ENCODE measurements at regions not wholly inside any gene's neighbourhood (a gene's known extent, or its start where the extent isn't known, plus 50 kb on each side); places are given as distances from the start of the nearest gene placed in this dataset.

- H3K36me3 Mint-ChIP-seq (ENCODE audit: low read depth): no peaks in the 10 kb centered on the region
- TF ChIP-seq CTCF (IDR thresholded peaks at IDR 0.05): no peak
- no peak overlapping the region for H3K4me3 Mint-ChIP-seq
- H3K9me3 Mint-ChIP-seq: no peaks in the 10 kb centered on the region
- peaks cover 6% of the 10 kb centered on the region for H3K27me3 Mint-ChIP-seq (ENCODE audit: low read depth, poor library complexity)
- DNase-seq: no peak
- H3K27ac Mint-ChIP-seq: no peak overlapping the region
- no peaks in the 10 kb centered on the region for H3K4me1 Mint-ChIP-seq
Observed at GRCh38 chr4:149120331-149121022, 678.3 kb upstream of the NR3C2 start.

GRCh38 chr4:149116806-149117205, 674.6 kb upstream of the NR3C2 start:
- Mint-ChIP-seq H3K27ac (no peak overlapping the region), H3K36me3 (ENCODE audit: low read depth) (no peaks in the 10 kb centered on the region), H3K9me3 (no peaks in the 10 kb centered on the region), H3K4me3 (no peak overlapping the region), H3K4me1 (no peaks in the 10 kb centered on the region), H3K27me3 (ENCODE audit: low read depth, poor library complexity) (peaks cover 3% of the 10 kb centered on the region)
- no peak for TF ChIP-seq CTCF (IDR thresholded peaks at IDR 0.05)
- DNase-seq: no peak

- Mint-ChIP-seq H3K4me1 (no peaks in the 10 kb centered on the region), H3K27me3 (ENCODE audit: low read depth, poor library complexity) (peaks cover under 1% of the 10 kb centered on the region), H3K27ac (no peak overlapping the region), H3K9me3 (peaks cover 4% of the 10 kb centered on the region), H3K36me3 (ENCODE audit: low read depth) (no peaks in the 10 kb centered on the region), H3K4me3 (no peak overlapping the region)
- no peak for DNase-seq
- no peak for TF ChIP-seq CTCF (IDR thresholded peaks at IDR 0.05)
Observed at GRCh38 chr4:149113804-149114430, 671.7 kb upstream of the NR3C2 start.

- DNase-seq: no peak
- no peak overlapping the region for H3K4me3 Mint-ChIP-seq
Observed at GRCh38 chr4:149112109-149112508, 669.9 kb upstream of the NR3C2 start.

GRCh38 chr4:149110481-149110880, 668.3 kb upstream of the NR3C2 start:
- no peaks in the 10 kb centered on the region for H3K4me1 Mint-ChIP-seq
- H3K36me3 Mint-ChIP-seq (ENCODE audit: low read depth): no peaks in the 10 kb centered on the region
- no peaks in the 10 kb centered on the region for H3K27me3 Mint-ChIP-seq (ENCODE audit: low read depth, poor library complexity)
- DNase-seq: no peak
- TF ChIP-seq CTCF (IDR thresholded peaks at IDR 0.05): no peak
- H3K4me3 Mint-ChIP-seq: no peak overlapping the region
- H3K27ac Mint-ChIP-seq: no peak overlapping the region
- H3K9me3 Mint-ChIP-seq: peaks cover 4% of the 10 kb centered on the region

More at GRCh38 chr4:149112109-149112508, 669.9 kb upstream of the NR3C2 start:
- H3K4me1 Mint-ChIP-seq: no peaks in the 10 kb centered on the region
- no peak for TF ChIP-seq CTCF (IDR thresholded peaks at IDR 0.05)
- no peak overlapping the region for H3K27ac Mint-ChIP-seq
- H3K36me3 Mint-ChIP-seq (ENCODE audit: low read depth): no peaks in the 10 kb centered on the region
- no peaks in the 10 kb centered on the region for H3K27me3 Mint-ChIP-seq (ENCODE audit: low read depth, poor library complexity)
- peaks cover 4% of the 10 kb centered on the region for H3K9me3 Mint-ChIP-seq

GRCh38 chr4:149108626-149109025, 666.4 kb upstream of the NR3C2 start:
- no peak for TF ChIP-seq CTCF (IDR thresholded peaks at IDR 0.05)
- H3K27ac Mint-ChIP-seq: no peak overlapping the region
- DNase-seq: no peak
- no peak overlapping the region for H3K4me3 Mint-ChIP-seq
- H3K9me3 Mint-ChIP-seq: peaks cover 4% of the 10 kb centered on the region
- no peaks in the 10 kb centered on the region for H3K27me3 Mint-ChIP-seq (ENCODE audit: low read depth, poor library complexity)
- no peaks in the 10 kb centered on the region for H3K4me1 Mint-ChIP-seq
- no peaks in the 10 kb centered on the region for H3K36me3 Mint-ChIP-seq (ENCODE audit: low read depth)

All from nephron progenitor cell (in vitro differentiated cells).